Lung (tissue), 11 donors: ENCODE measurements at regions not wholly inside any gene's neighbourhood (a gene's known extent, or its start where the extent isn't known, plus 50 kb on each side); places are given as distances from the start of the nearest gene placed in this dataset.

Source experiments
- ATAC-seq: fragments of 200-7000 bp; cut with Tn5 transposase; one replicate; pipeline ENCODE4 v1.9.1; 2020; ENCODE audit warnings: moderate number of reproducible peaks; ENCODE audit not compliant: insufficient read depth, low FRiP score
- DNase-seq, 3 donors: peaks; one replicate each; pipeline ENCODE4 v3.0.0-alpha.2; 2013 to 2017
- H3K27ac ChIP-seq, 2 donors: one replicate each; pipeline ENCODE4 v1.5.1; 2013; ENCODE audit warnings: mild to moderate bottlenecking in 2 of 2, moderate library complexity in 2 of 2, control low read depth in 1 of 2, inconsistent platforms in 1 of 2, low read depth in 1 of 2, low read length in 1 of 2
- H3K27me3 ChIP-seq, 3 donors: one replicate each; pipeline ENCODE4 v1.5.1; 2013; ENCODE audit warnings: low read length in 2 of 3; ENCODE audit not compliant: control insufficient read depth in 3 of 3, insufficient read depth in 3 of 3
- H3K36me3 ChIP-seq, 4 donors: one replicate each; pipeline ENCODE4 v1.5.1; 2013; ENCODE audit warnings: low read length in 4 of 4, mild to moderate bottlenecking in 1 of 4, moderate library complexity in 1 of 4; ENCODE audit not compliant: control insufficient read depth in 4 of 4, insufficient read depth in 4 of 4
- H3K4me1 ChIP-seq, 5 donors: one replicate each; pipeline ENCODE4 v1.5.1; 2013; ENCODE audit warnings: low read length in 5 of 5, mild to moderate bottlenecking in 2 of 5, moderate library complexity in 1 of 5; ENCODE audit not compliant: control insufficient read depth in 5 of 5, insufficient read depth in 5 of 5
- H3K4me3 ChIP-seq: one replicate; pipeline ENCODE4 v1.5.1; 2013; ENCODE audit warnings: mild to moderate bottlenecking, control low read depth, moderate library complexity
- H3K9ac ChIP-seq, 2 donors: one replicate each; pipeline ENCODE4 v1.5.1; 2013; ENCODE audit warnings: low read length in 2 of 2, control low read depth in 1 of 2; ENCODE audit not compliant: insufficient read depth in 1 of 2
- H3K9me3 ChIP-seq, 4 donors: one replicate each; pipeline ENCODE4 v1.5.1; 2013; ENCODE audit warnings: low read length in 3 of 4, mild to moderate bottlenecking in 1 of 4, moderate library complexity in 1 of 4; ENCODE audit not compliant: control insufficient read depth in 4 of 4, insufficient read depth in 3 of 4
- WGBS, 2 donors: extraction: QIAGEN DNeasy Blood & Tissue Kit; methylation state at CpG; one replicate each; pipeline ENCODE4 v1.1.7; 2013; 5-methylcytosine and 5-hydroxymethylcytosine counted together
- TF ChIP-seq, protein P1 (sequence below): IDR thresholded peaks from 2 replicates; pipeline ENCODE4 v1.5.1; 2012; ENCODE audit warnings: mild to moderate bottlenecking; ENCODE audit errors: control extremely low read depth, extremely low read depth
- donor health status: control.
- donor health status: control.
- donor health status: Bipolar disorder and iron deficiency.
- donor health status: healthy.
- donor health status: DM: yes; HTN: yes; CAD: no.

DNA sequence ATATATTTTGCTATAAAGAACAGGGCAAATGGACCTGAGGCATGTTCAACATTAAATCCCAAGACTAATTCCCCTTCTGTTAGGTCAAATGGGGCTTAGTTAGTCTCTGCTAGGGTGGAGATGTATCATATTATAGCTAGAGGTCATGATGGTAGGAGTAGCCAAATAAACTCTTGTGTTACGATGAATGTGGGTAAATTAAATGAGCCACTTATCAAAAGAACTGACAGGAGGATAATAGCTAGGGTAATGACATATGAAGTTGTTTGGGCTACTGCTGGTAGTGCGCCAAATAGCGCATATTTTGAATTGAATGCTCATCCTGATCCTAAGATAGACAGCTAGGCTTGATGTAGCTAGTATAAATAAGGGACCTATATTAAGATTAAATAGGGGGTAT is 445.0 kb downstream of the GXYLT1 start:
- Histone ChIP-seq H3K9me3 (no peaks in the 10 kb centered on the region), H3K4me1 (no peaks in the 10 kb centered on the region), H3K36me3 (no peaks in the 10 kb centered on the region), H3K4me3 (no peak overlapping the region), H3K9ac (no peak overlapping the region), H3K27me3 (no peaks in the 10 kb centered on the region), H3K27ac (no peak overlapping the region)
- DNase-seq (no peak), ATAC-seq (no peak)
- TF ChIP-seq, protein P1, sequence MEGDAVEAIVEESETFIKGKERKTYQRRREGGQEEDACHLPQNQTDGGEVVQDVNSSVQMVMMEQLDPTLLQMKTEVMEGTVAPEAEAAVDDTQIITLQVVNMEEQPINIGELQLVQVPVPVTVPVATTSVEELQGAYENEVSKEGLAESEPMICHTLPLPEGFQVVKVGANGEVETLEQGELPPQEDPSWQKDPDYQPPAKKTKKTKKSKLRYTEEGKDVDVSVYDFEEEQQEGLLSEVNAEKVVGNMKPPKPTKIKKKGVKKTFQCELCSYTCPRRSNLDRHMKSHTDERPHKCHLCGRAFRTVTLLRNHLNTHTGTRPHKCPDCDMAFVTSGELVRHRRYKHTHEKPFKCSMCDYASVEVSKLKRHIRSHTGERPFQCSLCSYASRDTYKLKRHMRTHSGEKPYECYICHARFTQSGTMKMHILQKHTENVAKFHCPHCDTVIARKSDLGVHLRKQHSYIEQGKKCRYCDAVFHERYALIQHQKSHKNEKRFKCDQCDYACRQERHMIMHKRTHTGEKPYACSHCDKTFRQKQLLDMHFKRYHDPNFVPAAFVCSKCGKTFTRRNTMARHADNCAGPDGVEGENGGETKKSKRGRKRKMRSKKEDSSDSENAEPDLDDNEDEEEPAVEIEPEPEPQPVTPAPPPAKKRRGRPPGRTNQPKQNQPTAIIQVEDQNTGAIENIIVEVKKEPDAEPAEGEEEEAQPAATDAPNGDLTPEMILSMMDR: no peak
- WGBS, 2 donors: 75 to 90% methylated on average over 3 of the region's 3 CpGs

DNA sequence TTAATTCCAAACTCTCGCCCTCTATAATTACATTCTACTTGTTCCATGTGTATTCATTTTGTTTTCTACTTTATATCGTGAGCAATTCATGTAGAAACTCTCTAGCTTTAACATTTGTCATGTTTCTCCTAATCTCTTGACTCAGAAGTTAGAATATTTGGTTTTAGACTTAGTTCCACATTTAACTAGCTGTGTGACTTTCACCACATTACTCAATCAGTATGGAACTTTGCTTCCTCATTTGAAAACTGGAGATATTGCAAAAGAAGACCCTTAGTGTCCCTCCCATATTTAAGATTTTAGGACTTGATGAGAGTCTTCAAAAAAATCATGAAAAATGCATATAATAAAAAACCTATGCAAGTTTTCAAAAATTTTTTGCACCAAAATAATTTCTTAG is 447.5 kb downstream of the GXYLT1 start:
- 54 to 70% methylated on average over 2 of the region's 2 CpGs for WGBS, 2 donors
- ATAC-seq (no peak), DNase-seq (no peak)
- Histone ChIP-seq H3K9me3 (no peaks in the 10 kb centered on the region), H3K27me3 (no peaks in the 10 kb centered on the region), H3K4me3 (no peak overlapping the region), H3K4me1 (no peaks in the 10 kb centered on the region), H3K36me3 (no peaks in the 10 kb centered on the region), H3K9ac (no peak overlapping the region), H3K27ac (no peak overlapping the region)
- TF ChIP-seq, protein P1: no peak

DNA sequence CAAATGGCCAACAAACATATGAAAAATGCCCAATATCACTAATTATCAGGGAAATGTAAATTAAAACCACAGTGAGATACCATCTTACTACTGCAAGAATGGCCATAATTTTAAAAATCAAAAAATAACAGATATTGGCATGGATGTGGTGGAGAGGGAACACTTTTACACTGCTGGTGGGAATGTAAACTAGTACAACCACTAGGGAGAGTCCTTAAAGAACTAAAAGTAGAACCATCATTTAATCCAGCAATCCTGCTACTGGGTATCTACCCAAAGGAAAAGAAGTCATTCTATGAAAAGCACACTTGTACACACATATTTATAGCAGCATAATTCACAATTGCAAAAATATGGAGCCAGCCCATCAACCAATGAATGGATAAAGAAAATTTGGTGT is 459.7 kb downstream of the GXYLT1 start:
- ATAC-seq (no peak), DNase-seq (no peak)
- Histone ChIP-seq H3K9ac (no peak overlapping the region), H3K4me1 (no peaks in the 10 kb centered on the region), H3K9me3 (no peaks in the 10 kb centered on the region), H3K4me3 (no peak overlapping the region), H3K36me3 (no peaks in the 10 kb centered on the region), H3K27me3 (no peaks in the 10 kb centered on the region), H3K27ac (no peak overlapping the region)
- TF ChIP-seq, protein P1: no peak

DNA sequence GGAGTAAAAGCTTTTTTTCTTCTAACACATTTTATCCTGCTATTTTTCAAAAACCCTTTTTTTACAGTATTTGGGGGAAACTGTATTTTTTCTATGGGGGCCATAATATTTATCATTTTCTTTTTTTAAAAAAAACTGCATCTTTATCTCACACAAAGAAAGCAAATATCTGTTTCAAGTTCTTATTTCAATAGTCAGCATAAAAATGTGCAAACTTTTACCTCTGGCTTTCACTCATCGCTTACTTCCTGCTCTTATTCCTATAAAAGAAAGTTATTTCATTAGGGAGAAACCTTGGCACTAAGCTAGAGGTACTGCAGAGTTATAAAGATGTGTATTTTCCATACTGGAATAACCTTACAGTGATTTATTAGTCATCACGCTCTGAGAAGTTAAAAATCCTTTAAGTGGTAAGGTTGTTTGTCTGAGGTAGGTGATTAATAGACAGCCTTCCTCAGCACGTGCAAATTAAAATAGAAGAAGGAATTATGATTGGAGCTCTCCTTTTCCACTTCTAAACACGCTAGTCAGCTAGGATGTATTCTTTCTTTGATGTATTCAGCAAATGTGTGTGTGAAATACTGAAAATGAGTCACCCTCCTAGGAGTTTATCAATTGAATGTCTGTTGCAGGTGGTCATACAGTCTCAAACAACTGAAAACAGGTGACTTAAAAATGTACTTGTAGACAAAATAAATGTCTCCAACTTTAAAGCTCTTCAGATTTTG is 461.0 kb downstream of the GXYLT1 start:
- no peaks in the 10 kb centered on the region for H3K9me3 ChIP-seq
- WGBS, 2 donors: 64 to 78% methylated on average over 4 of the region's 4 CpGs
- no peak overlapping the region for H3K4me3 ChIP-seq
- ATAC-seq (no peak), DNase-seq (no peak)
- TF ChIP-seq, protein P1: no peak
- no peaks in the 10 kb centered on the region for H3K36me3 ChIP-seq
- H3K9ac ChIP-seq: no peak overlapping the region
- H3K27me3 ChIP-seq: no peaks in the 10 kb centered on the region
- H3K27ac ChIP-seq: no peak overlapping the region
- H3K4me1 ChIP-seq: no peaks in the 10 kb centered on the region
